ENCODE measurements at regions not wholly inside any gene's neighbourhood (a gene's known extent, or its start where the extent isn't known, plus 50 kb on each side); places are given as distances from the start of the nearest gene placed in this dataset.

DNA sequence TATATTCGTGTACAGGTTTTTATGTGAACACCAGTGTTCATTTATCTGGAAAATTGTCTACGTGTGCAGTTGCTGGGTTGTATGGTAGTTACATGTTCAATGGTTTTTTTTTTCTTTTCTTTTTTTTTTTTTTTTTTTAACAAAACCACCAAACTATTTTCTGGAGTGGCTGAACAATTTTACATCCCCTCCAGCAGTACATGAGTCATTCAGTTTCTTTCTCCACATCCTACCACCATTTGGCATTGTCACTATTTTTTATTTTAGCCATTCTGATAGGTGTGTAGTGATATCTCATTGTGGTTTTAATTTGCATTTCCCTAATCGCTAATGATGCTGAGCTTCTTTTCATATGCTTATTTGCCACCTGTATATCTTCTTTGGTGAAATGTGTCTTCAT, 256.3 kb upstream of the EOMES start:
- H3K79me2 ChIP-seq (ENCODE audit: control insufficient read depth, insufficient read depth, low read length), result no peaks in the 10 kb centered on the region
- H3K4me2 ChIP-seq (ENCODE audit: insufficient read depth, low read length), result no peak overlapping the region
- FAIRE-seq (no peak), ATAC-seq (no peak), DNase-seq (ENCODE audit: extremely low read depth in 1 of 4, low spot score in 3 of 4) (no peak)
- POLR2A ChIA-PET, result no interaction called here
- no peak overlapping the region for H3K4me3 ChIP-seq
- H3K9me3 ChIP-seq (replicated peaks; ENCODE audit: control insufficient read depth, insufficient read depth, low read depth, low read length), result no peaks in the 10 kb centered on the region
- H3K9ac ChIP-seq (ENCODE audit: insufficient read depth in 1 of 2, low read depth in 2 of 2, low read length in 2 of 2), result no peak overlapping the region
- CTCF ChIA-PET (ENCODE audit: low intra/inter-chr PET ratio), result no interaction called here
- no peaks in the 10 kb centered on the region for H3K36me3 ChIP-seq (ENCODE audit: control insufficient read depth, insufficient read depth, low read length)
- no peaks in the 10 kb centered on the region for H3K4me1 ChIP-seq (replicated peaks in 1 of 2; ENCODE audit: control insufficient read depth in 2 of 2, insufficient read depth in 2 of 2, low read length in 2 of 2)
- BruUV-seq (replicated peaks), result no TSS peak
- H3K27me3 ChIP-seq (ENCODE audit: control insufficient read depth in 2 of 2, insufficient read depth in 2 of 2, low read length in 2 of 2), result no peaks in the 10 kb centered on the region
- WGBS (ENCODE audit: insufficient coverage, low coverage, missing lambda C conversion rate), result 0% methylated on average over 3 of the region's 3 CpGs
- H2AFZ ChIP-seq (ENCODE audit: low read depth, low read length), result no peak overlapping the region
- H3K9me1 ChIP-seq (ENCODE audit: control insufficient read depth, insufficient read depth, low read length), result no peaks in the 10 kb centered on the region
- no peaks in the 10 kb centered on the region for H4K20me1 ChIP-seq (replicated peaks; ENCODE audit: control insufficient read depth, insufficient read depth, low read length)
- in situ Hi-C loops (cut with MboI), result no loop called here
- intact Hi-C loops (cut with micrococcal nuclease), result no loop called here
- TF ChIP-seq, protein P1, sequence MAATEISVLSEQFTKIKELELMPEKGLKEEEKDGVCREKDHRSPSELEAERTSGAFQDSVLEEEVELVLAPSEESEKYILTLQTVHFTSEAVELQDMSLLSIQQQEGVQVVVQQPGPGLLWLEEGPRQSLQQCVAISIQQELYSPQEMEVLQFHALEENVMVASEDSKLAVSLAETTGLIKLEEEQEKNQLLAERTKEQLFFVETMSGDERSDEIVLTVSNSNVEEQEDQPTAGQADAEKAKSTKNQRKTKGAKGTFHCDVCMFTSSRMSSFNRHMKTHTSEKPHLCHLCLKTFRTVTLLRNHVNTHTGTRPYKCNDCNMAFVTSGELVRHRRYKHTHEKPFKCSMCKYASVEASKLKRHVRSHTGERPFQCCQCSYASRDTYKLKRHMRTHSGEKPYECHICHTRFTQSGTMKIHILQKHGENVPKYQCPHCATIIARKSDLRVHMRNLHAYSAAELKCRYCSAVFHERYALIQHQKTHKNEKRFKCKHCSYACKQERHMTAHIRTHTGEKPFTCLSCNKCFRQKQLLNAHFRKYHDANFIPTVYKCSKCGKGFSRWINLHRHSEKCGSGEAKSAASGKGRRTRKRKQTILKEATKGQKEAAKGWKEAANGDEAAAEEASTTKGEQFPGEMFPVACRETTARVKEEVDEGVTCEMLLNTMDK (IDR thresholded peaks at IDR 0.05; ENCODE audit: borderline replicate concordance, insufficient read depth, low read depth, low read length, poor library complexity, severe bottlenecking), result no peak
- TF ChIP-seq STAT6 (CRISPR knock-in tag; IDR thresholded peaks at IDR 0.05) (no peak), ARID3A (IDR thresholded peaks at IDR 0.05; ENCODE audit: borderline replicate concordance, low read depth, low read length) (no peak), ELF1 (tag; IDR thresholded peaks at IDR 0.05) (no peak), MAFK (IDR thresholded peaks at IDR 0.05; ENCODE audit: low read length) (no peak), ZNF584 (CRISPR knock-in tag; IDR thresholded peaks at IDR 0.05; ENCODE audit: low read depth) (no peak), ATF2 (CRISPR knock-in tag; IDR thresholded peaks at IDR 0.05) (no peak), PHB (CRISPR knock-in tag; IDR thresholded peaks at IDR 0.05) (no peak)
- TF ChIP-seq, protein P2, sequence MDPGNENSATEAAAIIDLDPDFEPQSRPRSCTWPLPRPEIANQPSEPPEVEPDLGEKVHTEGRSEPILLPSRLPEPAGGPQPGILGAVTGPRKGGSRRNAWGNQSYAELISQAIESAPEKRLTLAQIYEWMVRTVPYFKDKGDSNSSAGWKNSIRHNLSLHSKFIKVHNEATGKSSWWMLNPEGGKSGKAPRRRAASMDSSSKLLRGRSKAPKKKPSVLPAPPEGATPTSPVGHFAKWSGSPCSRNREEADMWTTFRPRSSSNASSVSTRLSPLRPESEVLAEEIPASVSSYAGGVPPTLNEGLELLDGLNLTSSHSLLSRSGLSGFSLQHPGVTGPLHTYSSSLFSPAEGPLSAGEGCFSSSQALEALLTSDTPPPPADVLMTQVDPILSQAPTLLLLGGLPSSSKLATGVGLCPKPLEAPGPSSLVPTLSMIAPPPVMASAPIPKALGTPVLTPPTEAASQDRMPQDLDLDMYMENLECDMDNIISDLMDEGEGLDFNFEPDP (CRISPR knock-in tag; IDR thresholded peaks at IDR 0.05), result no peak
- no peak overlapping the region for H3K27ac ChIP-seq (ENCODE audit: extremely low read depth, low read depth, low read length)

Data from K562 (cell line).